SK-N-DZ (cell line): ENCODE measurements at regions not wholly inside any gene's neighbourhood (a gene's known extent, or its start where the extent isn't known, plus 50 kb on each side); places are given as distances from the start of the nearest gene placed in this dataset.
A peak's percentile ranks its signal among the peaks of the same experiment; 100 is the strongest.
"Not testable (repeated sequence)": the region's sequence is repeated elsewhere in the genome, so short reads cannot be mapped to it uniquely, and the experiment has no call there.

ENCODE experiments used
- DNase-seq: peaks from one replicate; pipeline ENCODE4 v3.0.0-alpha.2; 2015; ENCODE audit warnings: low spot score
- small RNA-seq, 2 experiments: library from RNA; depleted of rRNA; stranded (forward); fragments of <200 nt; gene quantifications; one replicate each; pipeline ENCODE3, GENCODE V24; 2014

DNA sequence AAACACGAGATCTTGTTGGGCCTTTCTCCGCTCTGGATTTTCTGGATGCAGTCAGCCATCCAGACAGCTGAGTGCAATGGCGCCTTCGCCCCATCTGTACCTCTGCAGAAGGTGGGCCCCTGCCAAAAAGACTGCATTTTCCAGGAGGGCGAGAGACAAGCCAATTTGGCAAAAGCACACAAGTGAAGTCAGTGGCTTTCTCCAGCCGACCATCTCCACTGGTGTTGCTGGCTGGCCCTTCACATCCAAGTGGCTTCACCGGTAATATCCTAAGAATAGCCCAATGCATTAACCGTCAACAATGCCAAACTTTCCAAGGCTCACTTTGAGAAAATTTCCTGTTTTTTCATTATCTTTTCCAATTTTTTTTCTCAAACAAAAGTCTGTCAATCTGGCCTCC is 96.2 kb upstream of the MXRA5 start:
- no peak for DNase-seq

DNA sequence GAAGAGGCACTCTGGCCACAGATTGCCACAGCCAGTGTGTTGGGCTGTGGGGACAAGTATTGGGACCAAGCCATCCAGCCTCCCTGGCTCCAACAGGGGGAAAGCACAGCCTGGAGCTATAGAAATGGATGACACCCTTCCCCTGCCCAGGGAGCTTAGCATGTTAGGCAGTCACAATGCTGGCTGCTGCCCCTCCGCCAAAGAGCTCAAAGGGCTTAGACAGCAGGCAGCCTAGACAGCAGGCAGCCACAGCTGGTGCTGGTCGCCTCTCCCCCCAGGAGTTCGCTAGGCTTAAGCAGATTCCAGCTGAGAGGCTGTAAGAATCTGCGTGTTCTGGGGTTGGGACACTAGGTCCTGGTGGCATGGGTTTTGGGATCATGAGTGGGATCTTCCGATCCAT is 94.5 kb upstream of the MXRA5 start:
- no peak for DNase-seq

DNA sequence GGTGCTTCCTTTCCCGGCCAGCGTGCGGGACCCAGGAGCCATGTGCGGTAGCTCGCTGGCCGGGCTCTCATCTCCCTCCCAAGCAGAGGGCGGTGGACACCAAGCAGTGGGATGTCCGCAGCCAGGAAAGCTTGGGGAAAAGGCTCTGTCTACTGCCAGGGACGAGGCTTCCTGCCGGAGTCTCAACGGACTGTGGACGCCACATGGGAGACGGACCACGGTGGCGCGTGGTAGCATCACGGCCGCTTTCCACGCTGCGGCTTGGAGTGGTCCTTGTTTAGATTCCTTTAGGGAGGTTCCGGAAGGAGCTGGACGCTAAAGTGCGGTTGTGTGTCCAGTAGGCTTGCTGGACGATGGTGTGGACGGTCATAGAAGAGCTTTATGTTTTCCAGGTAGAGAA is 89.5 kb upstream of the MXRA5 start:
- DNase-seq = not testable (repeated sequence)

DNA sequence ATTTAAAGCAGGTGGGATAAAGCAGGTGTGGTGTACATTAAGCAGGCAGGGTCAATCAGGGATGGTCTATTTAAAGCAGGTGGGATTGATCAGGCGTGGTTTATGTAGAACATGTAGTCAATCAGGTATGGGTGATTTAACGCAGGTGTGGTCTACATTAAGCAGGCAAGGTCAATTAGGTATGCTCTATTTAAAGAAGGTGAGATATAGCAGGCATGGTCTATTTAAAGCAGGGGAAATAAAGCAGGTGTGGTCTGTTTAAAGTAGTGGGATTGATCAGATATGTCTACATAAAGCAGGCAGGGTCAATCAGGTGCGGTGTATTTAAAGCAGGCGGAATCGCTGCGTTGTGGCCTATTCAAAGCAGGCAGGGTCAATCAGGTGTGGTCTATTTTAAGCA is 88.6 kb upstream of the MXRA5 start:
- no peak for DNase-seq

DNA sequence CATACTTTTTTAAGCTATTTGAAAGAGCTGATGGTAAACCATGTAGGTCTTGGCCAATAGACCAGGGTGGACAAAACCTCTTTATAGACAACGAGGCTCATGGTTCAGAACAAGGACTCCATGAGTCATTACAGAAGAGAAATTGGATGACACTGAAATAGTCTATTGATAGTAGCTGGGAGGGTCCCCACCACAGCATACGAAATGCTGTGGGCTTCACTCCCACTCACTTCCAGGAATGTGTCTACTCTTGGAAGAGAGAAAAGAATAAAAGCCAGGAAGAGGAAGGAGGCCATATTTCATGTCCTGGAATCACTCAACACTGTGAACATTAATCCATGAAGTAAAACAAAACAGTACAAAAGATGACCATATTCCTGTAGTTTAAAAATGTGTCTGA is 82.3 kb upstream of the MXRA5 start:
- no peak for DNase-seq

DNA sequence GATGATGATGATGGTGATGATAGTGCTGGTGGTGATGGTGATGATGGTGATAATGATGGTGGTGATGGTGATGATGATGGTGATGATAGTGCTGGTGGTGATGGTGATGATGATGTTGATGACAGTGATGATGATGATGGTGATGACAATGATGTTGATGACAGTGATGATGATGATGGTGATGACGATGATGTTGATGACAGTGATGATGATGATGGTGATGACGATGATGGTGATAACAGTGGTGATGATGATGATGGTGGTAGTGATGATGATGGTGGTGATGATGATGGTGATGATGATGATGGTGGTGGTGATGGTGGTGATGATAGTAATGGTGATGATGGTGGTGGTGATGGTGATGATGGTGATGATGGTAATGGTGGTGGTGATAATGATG is 80.1 kb upstream of the MXRA5 start:
- no peak for DNase-seq

DNA sequence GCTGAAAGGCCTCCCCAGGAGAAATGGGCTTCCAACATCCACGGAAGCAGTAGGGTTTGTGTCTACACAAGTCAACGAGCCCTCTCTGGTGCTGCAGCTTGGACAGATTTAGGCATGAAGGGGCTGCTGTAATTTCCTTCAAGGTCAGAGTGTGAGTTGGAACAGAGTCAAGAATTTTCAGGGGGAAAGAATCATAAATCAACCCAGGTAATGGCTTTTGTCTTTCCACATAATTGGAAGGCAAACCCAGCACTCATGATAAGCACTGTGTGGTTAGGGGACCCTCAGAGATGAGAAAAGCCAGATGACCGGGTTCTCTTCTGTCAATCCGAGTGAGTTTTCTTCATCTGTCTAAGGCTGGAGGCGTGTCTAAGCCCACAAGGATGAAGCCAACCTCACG is 78.6 kb upstream of the MXRA5 start:
- peak; percentile 72 for DNase-seq

DNA sequence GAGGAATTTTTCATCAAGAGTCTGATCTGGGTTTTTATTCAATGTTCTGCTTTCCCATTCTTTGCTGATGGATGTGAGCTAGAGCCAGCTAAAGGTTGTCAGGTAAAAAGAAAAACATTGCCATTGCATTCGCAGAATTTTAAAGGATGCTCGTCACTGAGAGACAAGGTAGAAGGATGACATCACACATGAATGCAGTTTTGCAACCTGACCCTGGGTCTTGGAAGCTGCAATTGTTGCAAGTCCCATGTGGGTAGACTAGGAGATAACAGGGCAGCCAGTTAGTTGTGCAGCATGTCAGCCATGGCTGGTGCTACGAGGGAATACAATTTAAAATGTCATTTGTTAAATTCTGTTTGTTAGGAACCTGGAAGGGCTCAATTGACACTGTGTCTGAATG is 73.9 kb upstream of the MXRA5 start:
- no peak for DNase-seq

DNA sequence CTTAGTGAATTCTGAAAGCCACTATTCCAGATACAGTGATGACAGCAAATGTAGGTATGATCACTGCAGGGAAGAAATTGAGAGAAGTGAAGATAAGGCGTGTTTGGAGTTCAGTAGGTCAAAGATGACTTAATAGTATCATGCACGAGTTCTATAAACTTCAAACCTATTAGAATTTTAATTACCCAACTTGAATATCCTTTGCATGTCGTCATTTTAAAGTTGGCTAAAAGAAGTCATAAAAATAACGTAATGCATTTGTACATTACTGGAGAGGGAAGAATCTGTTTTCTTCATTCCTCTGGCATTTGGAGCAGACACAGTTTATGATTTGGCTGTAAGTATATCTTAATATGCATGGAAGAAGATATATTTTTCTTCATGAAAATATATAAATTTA is 68.6 kb upstream of the MXRA5 start:
- no peak for DNase-seq

DNA sequence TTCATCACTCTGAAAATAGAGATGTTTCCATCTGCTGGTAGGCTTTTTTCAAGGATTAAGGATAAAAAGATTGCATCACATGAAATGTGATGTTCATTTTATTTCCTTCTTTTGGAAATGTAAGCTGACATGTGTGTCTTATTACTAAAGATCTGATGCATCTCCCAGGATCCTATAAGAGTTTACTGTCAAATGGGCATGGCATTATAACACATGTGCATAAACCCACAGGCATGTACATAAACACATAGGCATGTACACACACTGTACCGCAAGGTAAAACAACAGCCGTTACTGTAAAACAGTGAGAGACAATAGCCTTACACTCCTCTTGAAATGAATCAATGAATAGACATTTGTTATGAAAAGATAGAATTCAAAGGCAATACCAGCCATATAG is 65.2 kb upstream of the MXRA5 start:
- not testable (repeated sequence) for DNase-seq

DNA sequence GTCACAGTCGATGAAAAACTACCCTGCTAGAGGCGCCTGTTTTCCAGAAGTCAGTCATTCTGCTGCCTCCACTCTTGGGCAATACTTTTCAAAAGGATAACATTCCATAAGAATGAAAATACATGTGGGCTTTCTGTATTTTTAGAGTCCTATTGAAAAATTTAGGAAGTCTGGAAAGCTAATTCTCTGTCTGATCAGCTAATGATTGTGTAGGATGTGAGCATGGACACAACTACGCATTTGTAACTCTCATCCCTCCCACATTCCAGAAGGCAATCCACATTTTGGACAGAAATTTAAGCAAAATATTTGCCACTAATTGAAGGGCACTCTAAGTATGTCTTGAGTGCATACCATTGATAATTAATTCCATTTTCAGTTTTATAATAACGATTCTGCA is 63.5 kb upstream of the MXRA5 start:
- not testable (repeated sequence) for DNase-seq

DNA sequence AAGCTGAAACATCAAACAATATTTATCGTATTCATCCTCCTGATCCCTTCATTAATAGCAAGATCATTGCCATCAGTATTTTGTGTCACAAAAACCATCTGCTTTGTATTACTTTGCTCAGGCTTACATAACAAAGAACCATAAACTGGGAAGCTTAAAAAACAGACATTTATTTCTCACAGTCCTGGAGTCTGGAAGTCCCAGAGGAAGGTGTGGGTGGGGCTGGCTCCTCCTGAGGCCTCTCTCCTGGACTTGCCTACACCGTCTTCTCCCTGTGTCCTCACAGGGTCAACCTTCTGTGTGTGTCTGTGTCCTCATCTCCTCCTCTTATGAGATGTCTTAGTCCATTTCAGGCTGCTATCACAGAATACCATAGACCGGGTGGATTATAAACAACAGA is 61.3 kb upstream of the MXRA5 start:
- no peak for DNase-seq

DNA sequence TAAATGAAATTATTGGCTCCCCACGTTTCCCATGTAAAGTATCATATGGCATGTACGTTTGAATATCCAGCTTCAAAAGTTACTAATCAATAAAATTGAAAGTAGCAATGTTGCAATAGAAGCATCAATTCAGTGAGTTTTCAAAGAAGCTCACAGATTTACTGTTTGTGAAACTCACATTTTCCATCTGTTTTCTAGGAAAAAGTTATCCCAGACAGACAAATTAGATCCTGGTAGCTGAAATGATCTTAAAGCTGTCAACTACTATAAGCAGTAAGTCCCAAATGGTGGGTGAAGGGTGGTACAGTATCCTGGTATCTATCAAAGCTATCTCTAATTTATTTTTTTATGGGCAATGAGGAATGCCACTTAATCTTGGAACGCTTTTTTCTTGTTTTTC is 60.7 kb upstream of the MXRA5 start:
- no peak for DNase-seq

DNA sequence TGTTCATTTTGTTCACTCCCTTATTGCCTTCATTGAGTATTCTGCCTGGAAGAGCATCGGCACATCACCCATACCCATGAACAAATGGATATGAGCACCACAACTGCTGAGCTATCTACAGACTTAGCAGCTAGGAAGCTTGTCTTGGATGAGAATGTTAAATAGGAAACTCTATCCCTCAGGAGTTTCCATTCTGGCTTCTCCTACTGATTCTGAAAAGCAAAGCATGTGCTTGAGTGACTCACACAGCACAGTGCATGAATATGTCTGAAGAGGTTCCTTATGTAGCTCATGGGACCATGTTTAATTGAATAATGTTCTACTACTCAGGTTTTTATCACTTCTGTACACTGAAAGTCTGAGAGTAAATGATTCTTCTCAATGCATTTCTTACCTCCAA is 57.3 kb upstream of the MXRA5 start:
- DNase-seq = no peak

Small RNA genes lying in the stretch of these regions (small RNA-seq; reads per million reads assigned to genes)
- 0 to 0.05 reads per million in 2 experiments for gene SNORA48B
